Osteocyte (in vitro differentiated cells): ENCODE measurements at regions not wholly inside any gene's neighbourhood (a gene's known extent, or its start where the extent isn't known, plus 50 kb on each side); places are given as distances from the start of the nearest gene placed in this dataset.
"Not testable (repeated sequence)": the region's sequence is repeated elsewhere in the genome, so short reads cannot be mapped to it uniquely, and the experiment has no call there.

Source experiments
- DNase-seq: peaks from one replicate; pipeline ENCODE4 v3.0.0; 2021; ENCODE audit warnings: mixed read lengths; ENCODE audit not compliant: unreplicated experiment; ENCODE audit errors: extremely low spot score
- H3K27ac Mint-ChIP-seq: one replicate; pipeline ENCODE4 v1.8.0; 2021; ENCODE audit warnings: mild to moderate bottlenecking, mixed read lengths; ENCODE audit not compliant: unreplicated experiment
- H3K27me3 Mint-ChIP-seq: one replicate; pipeline ENCODE4 v1.8.0; 2021; ENCODE audit warnings: mixed read lengths; ENCODE audit not compliant: unreplicated experiment
- H3K36me3 Mint-ChIP-seq: one replicate; pipeline ENCODE4 v1.8.0; 2021; ENCODE audit warnings: mixed read lengths; ENCODE audit not compliant: unreplicated experiment
- H3K4me1 Mint-ChIP-seq: one replicate; pipeline ENCODE4 v1.8.0; 2021; ENCODE audit warnings: mixed read lengths; ENCODE audit not compliant: unreplicated experiment
- H3K4me3 Mint-ChIP-seq: one replicate; pipeline ENCODE4 v1.8.0; 2021; ENCODE audit warnings: mild to moderate bottlenecking, moderate library complexity, mixed read lengths; ENCODE audit not compliant: unreplicated experiment
- H3K9me3 Mint-ChIP-seq: one replicate; pipeline ENCODE4 v1.8.0; 2021; ENCODE audit warnings: mixed read lengths; ENCODE audit not compliant: unreplicated experiment
- CTCF ChIP-seq: fragments of 200-600 bp; sonication (generic); IDR thresholded peaks from 2 replicates; pipeline ENCODE4 v1.5.0; 2021; ENCODE audit warnings: antibody characterized with exemption, mild to moderate bottlenecking, moderate library complexity

DNA sequence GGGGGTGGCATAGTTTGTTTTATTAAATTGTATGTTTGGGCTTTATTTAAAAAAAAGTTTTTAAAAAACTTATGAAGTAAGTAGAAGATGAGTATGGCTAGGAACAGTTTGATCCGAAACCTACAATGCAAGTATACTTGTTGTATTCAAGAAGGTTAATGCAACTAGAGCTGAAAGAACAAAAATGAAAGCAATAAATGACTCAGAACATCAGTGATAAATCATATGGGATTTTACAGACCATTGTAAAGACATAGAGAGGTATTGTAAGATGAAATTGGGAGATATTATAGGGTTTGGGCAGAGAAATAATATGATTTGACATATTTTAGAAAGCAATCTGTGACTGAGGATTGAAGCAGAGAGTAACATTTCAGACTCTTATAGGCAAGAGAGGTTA is 1135.3 kb downstream of the SLITRK5 start:
- TF ChIP-seq CTCF: no peak
- Mint-ChIP-seq H3K4me3 (no peak overlapping the region), H3K27me3 (no peaks in the 10 kb centered on the region), H3K4me1 (no peaks in the 10 kb centered on the region), H3K36me3 (no peaks in the 10 kb centered on the region), H3K9me3 (no peaks in the 10 kb centered on the region), H3K27ac (no peak overlapping the region)
- no peak for DNase-seq

DNA sequence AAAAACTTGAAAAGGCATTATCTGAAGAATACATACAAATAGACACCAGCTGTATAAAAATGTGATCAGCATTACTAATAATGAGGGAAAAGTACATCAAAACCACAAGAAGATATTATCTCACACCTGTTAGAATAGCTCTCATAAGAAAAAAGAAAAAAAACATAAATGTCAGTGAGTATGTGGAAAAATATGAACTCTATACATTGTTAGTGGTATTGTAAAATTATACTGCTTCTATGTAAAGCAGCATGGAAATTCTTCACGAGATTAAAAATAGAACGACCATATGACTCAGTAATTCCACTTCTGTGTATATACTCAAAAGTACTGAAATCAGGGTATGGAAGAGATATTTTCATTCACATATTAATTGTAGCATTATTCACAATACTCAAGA is 1146.4 kb downstream of the SLITRK5 start:
- TF ChIP-seq CTCF: no peak
- H3K4me3 Mint-ChIP-seq: no peak overlapping the region
- peaks cover 4% of the 10 kb centered on the region for H3K27me3 Mint-ChIP-seq
- H3K36me3 Mint-ChIP-seq: no peaks in the 10 kb centered on the region
- no peak for DNase-seq
- no peak overlapping the region for H3K27ac Mint-ChIP-seq
- no peaks in the 10 kb centered on the region for H3K4me1 Mint-ChIP-seq
- H3K9me3 Mint-ChIP-seq: peaks cover 5% of the 10 kb centered on the region

DNA sequence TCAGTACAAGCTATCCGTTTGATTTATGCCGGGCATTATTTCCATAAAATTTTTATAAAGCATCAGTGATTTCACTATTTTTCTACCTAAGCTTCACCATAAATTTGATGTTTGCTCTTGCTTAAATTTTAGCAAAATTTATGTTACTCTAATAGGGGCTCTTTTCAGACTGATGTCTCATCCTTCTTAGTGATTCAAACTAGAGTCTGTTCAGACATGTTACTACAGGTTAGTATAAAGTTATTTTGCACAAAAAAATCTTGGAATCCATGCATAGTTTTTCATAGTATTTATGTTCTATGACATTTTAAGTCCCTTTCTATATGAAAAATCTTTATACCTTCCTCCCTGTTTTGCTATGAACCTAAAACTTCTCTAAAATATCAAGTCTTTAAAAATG is 1151.9 kb downstream of the SLITRK5 start:
- DNase-seq: no peak
- H3K27ac Mint-ChIP-seq: no peak overlapping the region
- H3K4me1 Mint-ChIP-seq: no peaks in the 10 kb centered on the region
- no peaks in the 10 kb centered on the region for H3K36me3 Mint-ChIP-seq
- no peaks in the 10 kb centered on the region for H3K9me3 Mint-ChIP-seq
- no peak for TF ChIP-seq CTCF
- H3K27me3 Mint-ChIP-seq: peaks cover 6% of the 10 kb centered on the region
- H3K4me3 Mint-ChIP-seq: no peak overlapping the region

DNA sequence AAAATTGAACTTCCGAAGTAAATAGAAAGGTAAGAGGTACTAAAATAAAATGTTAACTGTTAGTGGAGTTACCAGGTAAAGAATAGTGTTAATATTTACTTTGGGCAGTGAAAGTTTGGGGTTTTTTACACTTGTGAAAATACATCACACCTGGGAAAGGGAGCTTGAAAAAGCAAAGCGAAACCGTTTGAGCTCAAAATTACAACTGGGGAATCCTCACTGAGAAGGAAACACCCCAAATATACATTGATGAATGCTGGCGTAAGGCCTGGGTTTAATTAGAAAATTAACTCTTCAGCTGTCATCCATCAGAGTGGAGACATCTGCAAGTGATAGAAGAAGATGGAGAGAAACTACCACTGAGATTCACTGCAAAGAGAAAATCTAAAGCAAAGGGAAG is 1153.0 kb downstream of the SLITRK5 start:
- H3K27ac Mint-ChIP-seq: no peak overlapping the region
- DNase-seq: no peak
- peaks cover 5% of the 10 kb centered on the region for H3K27me3 Mint-ChIP-seq
- H3K4me1 Mint-ChIP-seq: no peaks in the 10 kb centered on the region
- no peaks in the 10 kb centered on the region for H3K36me3 Mint-ChIP-seq
- no peaks in the 10 kb centered on the region for H3K9me3 Mint-ChIP-seq
- no peak for TF ChIP-seq CTCF
- H3K4me3 Mint-ChIP-seq: no peak overlapping the region

GRCh38 chr13:88840085-88840484 is 1168.9 kb downstream of the SLITRK5 start:
- Mint-ChIP-seq H3K27ac (no peak overlapping the region), H3K36me3 (no peaks in the 10 kb centered on the region), H3K4me1 (no peaks in the 10 kb centered on the region), H3K9me3 (no peaks in the 10 kb centered on the region), H3K4me3 (no peak overlapping the region), H3K27me3 (no peaks in the 10 kb centered on the region)
- DNase-seq: no peak
- TF ChIP-seq CTCF: no peak

DNA sequence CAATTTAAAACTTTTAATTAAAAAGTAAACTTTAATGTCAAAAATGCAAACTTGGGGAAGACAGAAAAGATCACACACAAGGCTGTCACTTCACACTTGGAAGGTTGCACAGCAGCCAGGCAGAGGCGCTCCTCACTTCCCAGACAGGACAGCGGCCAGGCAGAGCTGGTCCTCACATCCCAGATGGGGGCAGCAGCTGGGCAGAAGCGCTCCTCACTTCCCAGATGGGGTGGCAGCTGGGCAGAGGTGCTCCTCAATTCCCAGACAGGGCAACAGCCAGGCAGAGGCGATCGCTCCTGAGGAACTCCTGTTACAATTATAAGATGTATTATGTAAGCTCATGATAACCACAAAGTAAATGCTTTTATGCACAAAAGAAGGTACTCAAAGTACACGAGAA is 1181.1 kb downstream of the SLITRK5 start:
- not testable (repeated sequence) for H3K36me3 Mint-ChIP-seq, DNase-seq, H3K9me3 Mint-ChIP-seq, H3K4me1 Mint-ChIP-seq, H3K27me3 Mint-ChIP-seq, H3K27ac Mint-ChIP-seq, H3K4me3 Mint-ChIP-seq
